ENCODE measurements at regions not wholly inside any gene's neighbourhood (a gene's known extent, or its start where the extent isn't known, plus 50 kb on each side); places are given as distances from the start of the nearest gene placed in this dataset.

GRCh38 chr20:39246436-39246835 is 284.3 kb downstream of the DHX35 start:
- TF ChIP-seq CTCF (IDR thresholded peaks at IDR 0.05; ENCODE audit: low read depth, low read length, poor library complexity, severe bottlenecking) = no peak
- TF ChIP-seq EZH2phosphoT487 (IDR thresholded peaks at IDR 0.05; ENCODE audit: borderline replicate concordance, low read length) = no peak

Data from DOHH2 (cell line).